Fibroblast of lung (primary cell): ENCODE measurements at regions not wholly inside any gene's neighbourhood (a gene's known extent, or its start where the extent isn't known, plus 50 kb on each side); places are given as distances from the start of the nearest gene placed in this dataset.

ENCODE experiments used
- DNase-seq, 2 donors: peaks; one replicate each; pipeline versions ENCODE4 v3.0.0 to v3.0.0-alpha.2; 2010; ENCODE audit warnings: low read depth in 2 of 2
- H2AFZ ChIP-seq: 2 replicates; pipeline ENCODE4 v1.5.1; 2012; ENCODE audit warnings: low read length, control low read depth, inconsistent platforms
- H3K27ac ChIP-seq: 2 replicates; pipeline ENCODE4 v1.5.1; 2011; ENCODE audit warnings: low read length, control low read depth; ENCODE audit not compliant: insufficient read depth
- H3K27me3 ChIP-seq: 2 replicates; pipeline ENCODE4 v1.5.1; 2011; ENCODE audit warnings: mild to moderate bottlenecking, low read length; ENCODE audit not compliant: control insufficient read depth, insufficient read depth
- H3K36me3 ChIP-seq: 2 replicates; pipeline ENCODE4 v1.5.1; 2011; ENCODE audit warnings: low read length; ENCODE audit not compliant: control insufficient read depth, insufficient read depth
- H3K4me1 ChIP-seq: 2 replicates; pipeline ENCODE4 v1.5.1; 2011; ENCODE audit warnings: low read length; ENCODE audit not compliant: control insufficient read depth, insufficient read depth; ENCODE audit errors: extremely low read depth
- H3K4me2 ChIP-seq: 2 replicates; pipeline ENCODE4 v1.5.1; 2011; ENCODE audit warnings: low read length, control low read depth; ENCODE audit not compliant: insufficient read depth; ENCODE audit errors: extremely low read depth
- H3K4me3 ChIP-seq, 4 experiments: fragments of 200-600 bp in 1 of 4; sonication (generic) in 1 of 4; replicated peaks in 1 of 4; 2 replicates each; pipeline ENCODE4 v1.5.1; 2011 to 2016; ENCODE audit warnings: low read length in 4 of 4, low read depth in 3 of 4, mild to moderate bottlenecking in 3 of 4, control low read depth in 2 of 4, inconsistent platforms in 1 of 4, mixed read lengths in 1 of 4; ENCODE audit not compliant: insufficient read depth in 1 of 4; ENCODE audit errors: control extremely low read depth in 1 of 4
- H3K79me2 ChIP-seq: 2 replicates; pipeline ENCODE4 v1.5.1; 2012; ENCODE audit warnings: mild to moderate bottlenecking, low read length, inconsistent platforms; ENCODE audit not compliant: control insufficient read depth, insufficient read depth
- H3K9ac ChIP-seq: 2 replicates; pipeline ENCODE4 v1.5.1; 2011; ENCODE audit warnings: mild to moderate bottlenecking, low read length, control low read depth; ENCODE audit not compliant: insufficient read depth
- H3K9me3 ChIP-seq: 2 replicates; pipeline ENCODE4 v1.5.1; 2012; ENCODE audit warnings: low read depth, low read length; ENCODE audit not compliant: control insufficient read depth, insufficient read depth
- H4K20me1 ChIP-seq: 2 replicates; pipeline ENCODE4 v1.5.1; 2011; ENCODE audit warnings: low read length; ENCODE audit not compliant: control insufficient read depth, insufficient read depth; ENCODE audit errors: extremely low read depth
- CTCF ChIP-seq, 2 donors: IDR thresholded peaks in 1 of 2; conservative IDR thresholded peaks in 1 of 2; 1 replicate in 1 of 2; 2 replicates in 1 of 2; pipeline ENCODE4 v1.5.1; 2011 to 2012; ENCODE audit warnings: low read length in 2 of 2, control low read depth in 1 of 2, inconsistent platforms in 1 of 2, low read depth in 1 of 2, mild to moderate bottlenecking in 1 of 2
- EZH2 ChIP-seq: IDR thresholded peaks from 2 replicates; pipeline ENCODE4 v1.5.1; 2012; ENCODE audit warnings: low read length, control low read depth, mild to moderate bottlenecking; ENCODE audit errors: missing control alignments

GRCh38 chr14:101394374-101394773 lies 166.9 kb upstream of the DIO3 start:
- H3K4me1 ChIP-seq = no peaks in the 10 kb centered on the region
- DNase-seq = no peak
- no peak overlapping the region for H2AFZ ChIP-seq
- no peak overlapping the region for H3K4me2 ChIP-seq
- H3K79me2 ChIP-seq = no peaks in the 10 kb centered on the region
- no peaks in the 10 kb centered on the region for H4K20me1 ChIP-seq
- no peaks in the 10 kb centered on the region for H3K9me3 ChIP-seq
- H3K27ac ChIP-seq = no peak overlapping the region
- TF ChIP-seq CTCF (conservative IDR thresholded peaks at IDR 0.05 in 1 of 2, IDR thresholded peaks at IDR 0.05 in 1 of 2; ENCODE audit: low read depth in 1 of 2, low read length in 2 of 2) = no peak
- TF ChIP-seq EZH2 = no peak
- H3K27me3 ChIP-seq = no peaks in the 10 kb centered on the region
- H3K9ac ChIP-seq = no peak overlapping the region
- no peak overlapping the region for H3K4me3 ChIP-seq
- no peaks in the 10 kb centered on the region for H3K36me3 ChIP-seq

GRCh38 chr14:101395779-101396178 lies 165.5 kb upstream of the DIO3 start:
- H3K27me3 ChIP-seq = no peaks in the 10 kb centered on the region
- DNase-seq = no peak
- H2AFZ ChIP-seq = no peak overlapping the region
- no peaks in the 10 kb centered on the region for H3K4me1 ChIP-seq
- H3K4me2 ChIP-seq = no peak overlapping the region
- TF ChIP-seq EZH2 = no peak
- TF ChIP-seq CTCF (conservative IDR thresholded peaks at IDR 0.05 in 1 of 2, IDR thresholded peaks at IDR 0.05 in 1 of 2; ENCODE audit: low read depth in 1 of 2, low read length in 2 of 2) = no peak
- no peaks in the 10 kb centered on the region for H3K79me2 ChIP-seq
- H3K27ac ChIP-seq = no peak overlapping the region
- no peak overlapping the region for H3K4me3 ChIP-seq
- no peak overlapping the region for H3K9ac ChIP-seq
- H4K20me1 ChIP-seq = no peaks in the 10 kb centered on the region
- no peaks in the 10 kb centered on the region for H3K36me3 ChIP-seq
- no peaks in the 10 kb centered on the region for H3K9me3 ChIP-seq

- Histone ChIP-seq H3K36me3 (no peaks in the 10 kb centered on the region), H3K4me2 (no peak overlapping the region), H3K4me1 (no peaks in the 10 kb centered on the region), H3K79me2 (no peaks in the 10 kb centered on the region), H3K27ac (no peak overlapping the region), H3K9ac (no peak overlapping the region), H4K20me1 (no peaks in the 10 kb centered on the region), H3K4me3 (no peak overlapping the region), H3K27me3 (no peaks in the 10 kb centered on the region), H2AFZ (no peak overlapping the region), H3K9me3 (no peaks in the 10 kb centered on the region)
- DNase-seq = no peak
- TF ChIP-seq CTCF (conservative IDR thresholded peaks at IDR 0.05 in 1 of 2, IDR thresholded peaks at IDR 0.05 in 1 of 2; ENCODE audit: low read depth in 1 of 2, low read length in 2 of 2) (no peak), EZH2 (no peak)
These were observed 164.1 kb upstream of the DIO3 start for GRCh38 chr14:101397206-101397605.
